SU-DHL-6 (cell line): ENCODE measurements at regions not wholly inside any gene's neighbourhood (a gene's known extent, or its start where the extent isn't known, plus 50 kb on each side); places are given as distances from the start of the nearest gene placed in this dataset.

Experiments
- H2AFZ ChIP-seq: fragments of 200-600 bp; sonication (generic); 2 replicates; pipeline ENCODE4 v1.6.1; 2014; ENCODE audit warnings: low read depth, mild to moderate bottlenecking, moderate library complexity, mixed read lengths, antibody characterized with exemption, low read length; ENCODE audit not compliant: severe bottlenecking
- H3F3A ChIP-seq: fragments of 200-600 bp; shearing (Covaris generic); 2 replicates; pipeline ENCODE4 v1.6.0; 2016; ENCODE audit warnings: antibody characterized with exemption, mild to moderate bottlenecking; ENCODE audit not compliant: insufficient read depth
- H3K27ac ChIP-seq: fragments of 200-600 bp; sonication (generic); 2 replicates; pipeline ENCODE4 v1.5.1; 2016; ENCODE audit warnings: low read depth, mild to moderate bottlenecking, low read length, moderate library complexity, mixed read lengths
- H3K27me3 ChIP-seq: fragments of 200-600 bp; sonication (generic), shearing (Covaris generic); 2 replicates; pipeline ENCODE4 v1.6.0; 2014; ENCODE audit warnings: mild to moderate bottlenecking, low read length
- H3K36me3 ChIP-seq: fragments of 200-600 bp; sonication (generic); 2 replicates; pipeline ENCODE4 v1.6.1; 2014; ENCODE audit warnings: mild to moderate bottlenecking, low read length, mixed read lengths
- H3K4me2 ChIP-seq: fragments of 300-600, 200-600 bp; shearing (Covaris generic), sonication (generic); 2 replicates; pipeline ENCODE4 v1.6.0; 2014; ENCODE audit warnings: low read length, low read depth, mild to moderate bottlenecking; ENCODE audit not compliant: poor library complexity, severe bottlenecking
- H3K4me3 ChIP-seq: fragments of 200-600 bp; sonication (generic); 2 replicates; pipeline ENCODE4 v1.5.1; 2014; ENCODE audit warnings: antibody characterized with exemption, low read length, mild to moderate bottlenecking, mixed read lengths; ENCODE audit not compliant: insufficient read depth, poor library complexity, severe bottlenecking
- H3K79me2 ChIP-seq: fragments of 200-600 bp; sonication (generic); 2 replicates; pipeline ENCODE4 v1.6.1; 2014; ENCODE audit warnings: mild to moderate bottlenecking, low read length, moderate library complexity; ENCODE audit not compliant: insufficient read depth
- H3K9ac ChIP-seq: fragments of 200-600 bp; sonication (generic); 2 replicates; pipeline ENCODE4 v1.7.0; 2014; ENCODE audit warnings: mild to moderate bottlenecking, low read length
- H3K9me2 ChIP-seq: fragments of 200-600 bp; sonication (generic); replicated peaks from 2 replicates; pipeline ENCODE4 v1.6.1; 2014; ENCODE audit warnings: low read length; ENCODE audit not compliant: insufficient read depth
- H3K9me3 ChIP-seq: fragments of 200-600 bp; sonication (generic); 2 replicates; pipeline ENCODE4 v1.6.1; 2014; ENCODE audit warnings: low read length, mixed read lengths; ENCODE audit not compliant: insufficient read depth
- H4K20me1 ChIP-seq: fragments of 200-600 bp; sonication (generic); 2 replicates; pipeline ENCODE4 v1.6.1; 2014; ENCODE audit warnings: low read depth, mild to moderate bottlenecking, antibody characterized with exemption, low read length, moderate library complexity, mixed read lengths
- EZH2phosphoT487 ChIP-seq: fragments of 200-600 bp; sonication (generic), shearing (Covaris generic); conservative IDR thresholded peaks from 2 replicates; pipeline ENCODE4 v1.6.1; 2018; ENCODE audit warnings: mild to moderate bottlenecking, antibody characterized with exemption, low read length, moderate library complexity, mixed read lengths
- TF ChIP-seq, protein P1 (sequence below): fragments of 200-600 bp; sonication (generic); IDR thresholded peaks from one replicate; pipeline ENCODE4 v1.5.1; 2017; ENCODE audit warnings: antibody characterized with exemption, mild to moderate bottlenecking, low read length, moderate library complexity; ENCODE audit not compliant: insufficient read depth, poor library complexity, severe bottlenecking

DNA sequence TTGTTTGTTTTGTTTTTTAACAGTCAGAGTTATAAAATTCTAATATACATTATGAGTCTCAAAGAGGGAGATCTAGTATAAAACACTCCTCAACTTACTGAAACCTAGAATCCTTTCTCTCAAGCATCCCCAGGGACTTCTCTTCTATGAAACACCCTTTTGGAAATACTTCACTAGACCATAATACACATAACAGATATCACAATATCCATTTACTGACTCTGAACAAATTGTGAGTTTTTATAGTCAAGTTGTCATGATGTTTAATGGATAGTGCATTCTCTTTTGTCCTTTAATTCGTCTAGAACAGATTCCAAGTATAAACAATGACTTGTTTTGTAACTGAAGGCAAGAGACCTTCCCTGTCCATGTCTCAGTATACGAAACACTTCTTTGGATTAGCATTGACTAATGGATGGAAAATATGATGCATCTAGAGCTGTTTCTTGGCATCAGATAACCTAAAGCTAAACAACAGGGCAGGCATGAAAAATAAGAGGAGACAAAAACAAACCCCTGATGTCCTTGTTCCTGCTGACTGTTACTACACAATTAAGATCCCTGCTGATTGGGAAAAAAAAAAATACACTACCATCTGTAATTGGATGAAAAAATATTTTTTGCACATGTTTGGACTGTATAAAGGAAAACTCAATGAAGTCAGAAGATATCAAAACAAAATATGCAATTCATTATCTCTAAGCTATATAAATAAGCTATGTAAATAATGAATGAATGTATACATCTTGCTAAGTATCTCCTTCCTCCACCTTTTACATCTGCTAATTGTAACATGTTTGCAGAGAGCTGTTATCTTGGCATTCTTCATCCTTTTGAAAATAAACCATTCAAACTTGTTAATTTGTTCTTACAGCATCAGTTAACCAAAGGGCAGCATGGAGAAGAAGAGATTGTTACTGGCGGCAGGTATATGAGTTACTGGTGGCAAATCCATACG lies 214.2 kb downstream of the LACC1 start:
- Histone ChIP-seq H3K9me3 (peaks cover 4% of the 10 kb centered on the region; the same call in 1 of the 2 replicates), H3K27ac (no peak overlapping the region), H3K27me3 (no peaks in the 10 kb centered on the region), H3F3A (no peaks in the 10 kb centered on the region), H3K4me2 (no peak overlapping the region), H3K79me2 (no peaks in the 10 kb centered on the region), H4K20me1 (no peaks in the 10 kb centered on the region), H3K9ac (no peak overlapping the region), H3K4me3 (no peak overlapping the region), H3K36me3 (no peaks in the 10 kb centered on the region), H2AFZ (no peak overlapping the region), H3K9me2 (no peaks in the 10 kb centered on the region)
- TF ChIP-seq, protein P1, sequence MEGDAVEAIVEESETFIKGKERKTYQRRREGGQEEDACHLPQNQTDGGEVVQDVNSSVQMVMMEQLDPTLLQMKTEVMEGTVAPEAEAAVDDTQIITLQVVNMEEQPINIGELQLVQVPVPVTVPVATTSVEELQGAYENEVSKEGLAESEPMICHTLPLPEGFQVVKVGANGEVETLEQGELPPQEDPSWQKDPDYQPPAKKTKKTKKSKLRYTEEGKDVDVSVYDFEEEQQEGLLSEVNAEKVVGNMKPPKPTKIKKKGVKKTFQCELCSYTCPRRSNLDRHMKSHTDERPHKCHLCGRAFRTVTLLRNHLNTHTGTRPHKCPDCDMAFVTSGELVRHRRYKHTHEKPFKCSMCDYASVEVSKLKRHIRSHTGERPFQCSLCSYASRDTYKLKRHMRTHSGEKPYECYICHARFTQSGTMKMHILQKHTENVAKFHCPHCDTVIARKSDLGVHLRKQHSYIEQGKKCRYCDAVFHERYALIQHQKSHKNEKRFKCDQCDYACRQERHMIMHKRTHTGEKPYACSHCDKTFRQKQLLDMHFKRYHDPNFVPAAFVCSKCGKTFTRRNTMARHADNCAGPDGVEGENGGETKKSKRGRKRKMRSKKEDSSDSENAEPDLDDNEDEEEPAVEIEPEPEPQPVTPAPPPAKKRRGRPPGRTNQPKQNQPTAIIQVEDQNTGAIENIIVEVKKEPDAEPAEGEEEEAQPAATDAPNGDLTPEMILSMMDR: no peak
- TF ChIP-seq EZH2phosphoT487: no peak

DNA sequence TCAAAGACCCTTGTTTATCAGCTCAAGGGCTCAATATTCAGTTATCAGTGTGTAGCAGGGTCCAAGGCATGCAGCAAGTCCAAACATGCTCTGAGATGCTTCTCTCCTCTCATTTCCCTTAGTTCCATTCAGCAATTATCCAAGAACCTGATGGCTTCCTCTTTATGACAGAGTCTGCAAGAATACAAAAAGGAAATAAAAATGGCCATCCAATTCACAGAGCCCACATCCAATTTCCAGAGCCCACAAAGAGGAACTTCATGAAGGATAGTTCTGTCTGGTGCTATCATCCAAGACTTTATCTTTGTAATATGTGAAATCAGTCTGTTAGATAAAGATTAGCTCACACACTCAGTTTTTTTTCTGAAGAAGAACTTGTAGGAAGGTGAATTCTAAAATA lies 217.2 kb downstream of the LACC1 start:
- Histone ChIP-seq H4K20me1 (no peaks in the 10 kb centered on the region), H3F3A (no peaks in the 10 kb centered on the region), H3K79me2 (no peaks in the 10 kb centered on the region), H3K36me3 (peaks cover 3% of the 10 kb centered on the region; the same call in 1 of the 2 replicates), H3K4me2 (no peak overlapping the region), H2AFZ (no peak overlapping the region), H3K4me3 (no peak overlapping the region), H3K9me2 (no peaks in the 10 kb centered on the region; the same call in 1 of the 2 replicates), H3K27me3 (no peaks in the 10 kb centered on the region), H3K9me3 (peaks cover 7% of the 10 kb centered on the region; the same call in 1 of the 2 replicates), H3K27ac (no peak overlapping the region), H3K9ac (no peak overlapping the region)
- no peak for TF ChIP-seq EZH2phosphoT487
- TF ChIP-seq, protein P1: no peak

DNA sequence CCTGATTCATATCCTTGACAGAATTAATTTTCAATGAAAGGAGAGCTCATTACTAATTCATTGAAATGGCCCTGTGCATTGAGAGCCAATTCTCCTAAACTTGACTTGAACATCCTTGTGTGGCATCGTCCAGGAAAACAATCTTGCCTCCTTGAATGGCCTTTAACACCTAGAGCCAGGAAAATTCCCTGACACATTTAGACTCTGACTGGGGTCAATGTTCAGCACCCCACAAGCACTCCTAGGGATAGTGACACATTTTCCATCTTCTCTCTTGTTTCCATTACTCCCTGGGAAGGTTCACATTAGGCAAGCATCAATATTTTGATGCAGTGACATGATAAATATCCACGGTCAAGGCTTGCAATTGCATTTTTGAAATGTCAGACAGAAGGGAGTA lies 218.9 kb downstream of the LACC1 start:
- Histone ChIP-seq H3K9me2 (no peaks in the 10 kb centered on the region; the same call in 1 of the 2 replicates), H4K20me1 (no peaks in the 10 kb centered on the region), H3K27me3 (no peaks in the 10 kb centered on the region), H3K4me3 (no peak overlapping the region), H3K9ac (no peak overlapping the region), H2AFZ (no peak overlapping the region), H3K9me3 (0 out of 2 replicates have a peak, but pooled peaks cover 3% of the 10 kb centered on the region), H3K79me2 (no peaks in the 10 kb centered on the region), H3F3A (no peaks in the 10 kb centered on the region), H3K36me3 (peaks cover 3% of the 10 kb centered on the region; the same call in 1 of the 2 replicates), H3K27ac (no peak overlapping the region), H3K4me2 (no peak overlapping the region)
- TF ChIP-seq, protein P1: no peak
- TF ChIP-seq EZH2phosphoT487: no peak
